Hypothalamus (tissue), 51 donors: ENCODE measurements at regions not wholly inside any gene's neighbourhood (a gene's known extent, or its start where the extent isn't known, plus 50 kb on each side); places are given as distances from the start of the nearest gene placed in this dataset.
"Not testable (repeated sequence)": the region's sequence is repeated elsewhere in the genome, so short reads cannot be mapped to it uniquely, and the experiment has no call there.

ENCODE experiments used
- DNase-seq, 51 donors: peaks; one replicate each; lab custom pipeline; 2025; lab: John Stamatoyannopoulos, UW

DNA sequence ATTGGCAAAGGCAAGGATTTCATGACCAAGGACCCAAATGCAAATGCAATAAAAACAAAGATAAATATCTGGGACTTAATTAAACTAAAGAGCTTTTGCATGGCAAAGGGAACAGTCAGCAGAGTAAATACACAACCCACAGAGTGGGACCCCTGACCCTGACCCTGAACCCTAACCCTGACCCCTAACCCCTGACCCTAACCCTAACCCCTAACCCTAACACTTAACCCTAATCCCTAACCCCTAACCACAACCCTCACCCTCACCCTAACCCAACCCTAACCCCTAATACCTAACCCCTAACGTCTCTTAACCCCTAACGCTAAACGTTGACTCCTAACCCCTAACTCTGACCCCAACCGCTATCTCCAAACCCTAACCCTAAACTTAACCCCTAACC is 673.1 kb upstream of the DEFB115 start:
- DNase-seq, result not testable (repeated sequence)

DNA sequence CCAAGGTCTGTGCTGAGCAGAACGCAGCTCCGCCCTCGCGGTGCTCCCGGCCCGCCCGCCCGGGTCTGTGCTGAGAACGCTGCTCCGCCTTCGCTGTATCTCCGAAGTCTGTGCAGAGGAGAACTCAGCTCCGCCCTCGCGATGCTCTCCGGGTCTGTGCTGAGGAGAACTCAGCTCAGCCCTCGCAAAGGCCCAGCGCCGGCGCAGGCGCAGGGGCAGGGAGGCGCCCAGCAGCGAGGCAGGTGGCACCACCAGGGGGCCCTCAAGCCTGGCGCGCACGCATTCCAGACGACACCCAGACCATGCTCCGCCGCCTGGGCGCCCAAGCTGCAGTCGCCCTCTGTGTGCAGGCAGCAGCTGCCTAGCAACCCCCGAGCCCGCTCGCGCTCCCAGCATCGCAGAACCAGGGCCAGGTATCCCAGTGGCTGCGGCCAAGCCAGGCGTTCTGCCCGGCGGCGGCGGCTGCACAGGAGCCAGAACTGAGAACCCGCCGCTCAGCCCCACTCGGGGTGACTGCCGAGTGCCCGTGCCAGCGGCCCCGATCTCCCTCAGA is 672.1 kb upstream of the DEFB115 start:
- DNase-seq, result peak in 44 of 51 donors; percentile 4 to 91 (median 56)

DNA sequence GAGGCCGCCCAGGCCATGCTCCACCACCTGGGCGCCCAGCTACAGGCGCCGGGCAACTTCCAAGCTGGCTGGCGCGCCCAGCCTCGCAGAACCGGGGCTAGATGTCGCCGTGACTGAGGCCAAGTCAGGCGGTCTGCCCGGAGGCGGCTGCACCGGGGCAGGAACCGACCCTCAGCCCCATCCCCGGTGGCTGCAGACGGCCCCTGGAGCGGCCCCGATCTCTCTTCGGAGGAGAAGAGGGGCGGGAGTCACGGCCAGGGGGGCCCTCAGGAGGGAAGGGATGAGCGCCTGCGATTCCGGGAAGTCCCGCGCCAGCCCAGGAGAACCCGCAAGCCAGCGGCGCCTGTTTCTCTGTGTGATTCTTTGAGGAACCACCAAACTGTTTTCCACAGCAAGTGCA is 671.3 kb upstream of the DEFB115 start:
- peak in 7 of 51 donors; percentile 13 to 30 (median 17) for DNase-seq

DNA sequence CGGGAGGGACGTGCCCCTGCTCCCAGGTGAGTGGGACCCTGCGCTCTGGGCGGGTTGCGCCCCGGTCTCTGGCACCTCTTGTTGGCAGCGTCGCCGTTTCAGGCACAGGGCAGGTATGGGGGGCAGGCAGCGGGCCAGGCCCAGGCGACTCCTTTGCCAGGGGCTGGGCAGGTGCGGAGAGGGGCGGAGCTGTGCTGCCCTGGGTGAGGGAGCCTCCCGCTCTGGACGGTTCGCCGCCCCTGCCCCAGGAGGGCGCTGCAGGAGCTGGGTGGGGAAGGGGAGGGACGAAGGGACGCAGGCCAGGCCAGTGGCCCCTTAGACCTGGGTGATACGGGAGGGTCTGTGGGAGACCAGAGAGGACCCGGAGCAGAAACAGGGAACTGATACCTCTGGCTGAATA is 663.9 kb upstream of the DEFB115 start:
- DNase-seq, result no peak

DNA sequence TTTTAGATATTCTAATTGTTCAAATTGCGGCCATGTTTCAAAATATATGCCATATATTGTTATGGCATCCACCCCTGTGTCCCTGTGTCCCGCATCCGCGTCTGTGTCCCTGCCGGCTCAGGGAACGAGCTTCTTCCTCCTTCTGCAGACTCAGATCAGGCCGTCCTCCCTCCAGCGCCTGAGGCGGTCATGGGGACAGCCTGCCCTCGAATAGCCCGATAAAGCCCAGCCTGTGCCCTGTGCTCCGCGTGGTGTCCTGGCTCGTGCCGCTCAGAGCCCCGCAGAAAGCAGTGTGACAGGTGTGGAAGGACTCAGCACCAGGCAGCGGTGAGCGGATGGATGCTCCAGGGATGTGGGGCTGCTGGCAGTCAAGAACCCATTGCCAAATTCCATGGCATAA is 663.4 kb upstream of the DEFB115 start:
- DNase-seq, result no peak

DNA sequence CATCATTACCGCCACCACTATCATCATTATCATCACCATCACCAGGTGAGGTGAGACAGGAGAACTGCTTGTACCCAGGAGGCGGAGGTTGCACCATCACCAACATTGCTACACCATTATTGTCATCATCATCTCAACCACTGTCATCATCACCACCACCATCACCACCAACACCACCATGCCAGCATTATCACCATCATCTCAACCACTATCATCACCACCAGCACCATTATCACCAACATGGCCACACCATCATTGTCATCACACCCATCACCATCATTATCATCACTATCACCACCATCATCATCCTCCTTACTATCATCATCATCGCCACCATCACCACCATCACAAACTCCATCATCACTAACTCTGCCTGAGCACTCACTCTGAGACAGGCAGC is 661.8 kb upstream of the DEFB115 start:
- DNase-seq, result no peak

DNA sequence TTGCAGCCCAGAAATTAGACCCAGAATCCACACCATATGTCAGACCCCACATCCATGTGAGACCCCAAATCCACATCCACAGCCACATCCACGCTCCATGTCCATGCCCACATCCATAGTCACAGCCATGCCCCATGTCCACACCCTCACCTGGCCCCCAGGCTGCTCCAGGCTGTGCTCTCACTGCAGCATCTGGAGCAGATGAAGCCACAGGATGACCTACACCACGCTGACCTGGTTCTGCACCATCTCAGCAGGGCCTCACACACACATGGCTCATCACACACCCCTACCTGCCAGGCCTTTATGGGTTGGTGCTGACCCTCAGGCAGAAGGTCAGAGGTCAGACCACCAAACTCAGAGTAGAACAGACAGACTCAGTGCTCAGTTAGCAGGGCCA is 660.0 kb upstream of the DEFB115 start:
- DNase-seq, result not testable (repeated sequence)

DNA sequence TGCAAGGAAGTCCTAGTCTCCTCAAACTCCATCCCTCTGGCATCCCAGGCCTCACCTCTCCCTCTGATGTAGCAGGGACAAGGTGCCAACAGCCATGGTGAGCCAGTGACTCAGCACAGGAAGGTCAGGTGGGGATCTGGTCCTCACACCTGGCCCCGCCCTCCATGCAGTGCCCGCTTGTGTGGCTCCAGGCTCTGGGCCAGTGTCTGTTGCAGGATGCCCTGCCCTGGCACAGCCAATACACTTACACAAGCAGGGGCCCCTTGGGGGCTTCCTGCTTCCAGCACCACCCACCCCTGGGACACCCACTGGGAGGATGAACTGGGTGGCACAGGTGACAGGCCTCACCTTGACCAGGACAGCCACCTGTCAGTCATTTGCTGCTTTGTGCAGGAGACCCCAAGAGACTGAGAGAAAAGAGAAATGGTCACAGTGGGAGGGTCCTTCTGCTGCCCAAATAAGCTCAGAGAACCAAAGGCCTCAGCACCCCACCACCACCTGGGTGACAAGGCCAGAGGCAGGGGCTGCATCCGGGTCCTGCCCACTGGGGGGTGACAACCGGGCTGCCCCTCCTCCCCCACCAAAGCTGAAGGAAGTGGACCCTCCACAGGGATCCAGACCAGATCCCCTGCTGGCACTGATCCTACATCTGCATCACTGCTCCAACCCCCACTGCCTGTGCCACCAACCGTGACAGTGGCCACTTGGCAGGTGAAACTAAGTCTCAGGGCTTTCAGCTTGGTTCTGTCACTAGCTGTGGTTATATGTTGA is 658.8 kb upstream of the DEFB115 start:
- no peak for DNase-seq

DNA sequence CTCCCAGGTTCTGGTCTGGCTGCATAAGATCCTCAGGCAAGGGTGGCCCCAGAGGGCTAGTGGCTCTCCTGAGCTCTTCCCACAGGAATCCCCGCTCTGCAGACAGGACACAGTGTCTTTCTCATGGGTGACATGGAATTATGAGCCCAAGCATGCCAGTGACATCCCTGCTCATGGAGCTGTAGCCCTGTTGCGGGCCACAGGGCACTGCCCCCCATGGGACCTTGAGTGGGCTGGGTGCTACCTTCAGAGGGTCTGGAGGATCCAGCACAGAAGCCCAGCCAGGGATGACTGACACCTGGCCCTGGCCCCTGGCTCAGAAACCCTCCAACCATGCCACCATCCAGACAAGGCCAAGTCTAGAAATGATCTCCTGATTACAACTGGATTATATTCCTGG is 657.5 kb upstream of the DEFB115 start:
- DNase-seq, result no peak

DNA sequence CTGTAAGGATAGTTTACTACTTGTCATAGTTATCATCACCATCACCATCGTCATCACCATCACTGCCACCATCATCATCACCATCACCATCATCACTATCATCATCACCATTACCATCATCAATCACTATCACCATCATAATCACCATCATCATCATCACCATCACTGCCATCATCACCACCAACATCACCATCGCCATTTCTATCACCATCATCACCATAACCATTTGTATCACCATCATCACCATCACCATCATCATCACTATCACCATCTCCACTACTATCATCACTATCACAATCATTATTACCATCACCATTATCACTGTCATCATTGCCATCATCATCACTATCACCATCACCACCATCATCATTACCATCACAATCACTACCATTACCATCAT is 655.5 kb upstream of the DEFB115 start:
- DNase-seq, result no peak

DNA sequence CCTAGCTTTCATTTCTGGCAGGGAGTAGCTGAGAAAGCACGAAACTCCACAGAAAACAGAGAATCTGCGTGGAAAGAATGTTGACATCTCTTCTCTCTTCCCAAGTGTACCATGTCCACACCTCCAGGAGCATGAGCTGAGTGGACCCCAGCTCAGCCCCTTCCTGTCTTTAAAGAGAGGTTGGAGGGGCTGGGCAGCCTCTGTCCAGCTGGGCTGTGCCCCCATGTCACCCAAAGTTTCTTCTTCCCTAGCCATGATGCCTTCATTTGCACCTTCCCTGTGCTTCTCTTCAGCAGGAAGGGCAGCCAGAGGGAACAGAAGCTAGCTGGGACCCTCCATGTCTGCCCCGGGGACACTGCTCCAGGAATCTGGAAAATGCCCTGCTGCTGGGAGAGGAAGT is 655.0 kb upstream of the DEFB115 start:
- DNase-seq, result no peak

DNA sequence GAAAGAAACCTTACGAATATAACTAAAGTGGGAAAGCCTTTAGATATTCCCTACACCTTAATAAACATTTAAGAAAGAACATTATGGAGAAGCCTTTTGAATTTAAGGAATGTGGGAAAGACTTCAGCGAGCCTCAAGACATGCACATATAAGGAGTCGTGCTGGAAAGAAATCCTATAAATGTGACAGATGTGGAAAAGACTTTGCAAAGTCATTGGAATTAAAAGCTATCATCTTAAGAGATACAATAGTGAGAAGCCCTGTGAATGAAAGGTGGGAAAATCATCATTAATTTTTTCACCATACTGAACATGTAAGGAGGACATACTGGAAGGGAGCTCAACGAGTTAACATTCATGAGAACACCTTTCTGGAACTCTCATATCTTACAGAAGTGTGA is 650.5 kb upstream of the DEFB115 start:
- no peak for DNase-seq

DNA sequence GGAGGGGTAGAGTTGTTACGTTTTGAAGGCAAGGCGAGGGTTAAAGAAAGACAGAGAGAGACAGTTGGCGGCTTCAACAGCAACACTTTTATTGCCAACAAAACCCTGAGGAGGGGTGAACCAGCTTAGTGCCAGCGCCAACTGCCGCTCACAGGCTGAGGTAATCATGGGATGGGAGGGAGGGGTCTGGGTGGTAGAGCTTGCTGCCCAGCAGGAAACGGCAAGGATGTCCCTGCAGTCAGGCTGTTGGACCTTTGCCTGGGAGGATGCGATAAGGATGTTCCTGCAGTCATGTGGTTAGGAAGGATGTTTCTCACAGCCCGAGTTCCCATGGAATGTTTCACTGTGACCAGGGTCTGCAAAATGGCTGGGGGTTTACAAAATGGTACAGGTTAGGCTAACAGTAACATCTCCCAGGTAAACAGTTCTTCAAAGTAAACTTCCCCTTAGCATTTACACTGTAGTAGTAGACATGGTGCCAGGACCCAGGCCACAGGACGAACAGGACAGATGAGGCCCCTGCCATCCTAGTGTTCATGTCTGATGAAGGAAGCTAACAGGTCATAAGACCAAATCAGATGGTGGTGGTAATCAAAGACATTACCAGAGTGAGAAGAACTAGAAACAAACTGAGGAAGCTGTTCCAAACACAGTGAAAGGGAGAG is 647.3 kb upstream of the DEFB115 start:
- peak in 2 of 51 donors; percentile 16 to 17 for DNase-seq

DNA sequence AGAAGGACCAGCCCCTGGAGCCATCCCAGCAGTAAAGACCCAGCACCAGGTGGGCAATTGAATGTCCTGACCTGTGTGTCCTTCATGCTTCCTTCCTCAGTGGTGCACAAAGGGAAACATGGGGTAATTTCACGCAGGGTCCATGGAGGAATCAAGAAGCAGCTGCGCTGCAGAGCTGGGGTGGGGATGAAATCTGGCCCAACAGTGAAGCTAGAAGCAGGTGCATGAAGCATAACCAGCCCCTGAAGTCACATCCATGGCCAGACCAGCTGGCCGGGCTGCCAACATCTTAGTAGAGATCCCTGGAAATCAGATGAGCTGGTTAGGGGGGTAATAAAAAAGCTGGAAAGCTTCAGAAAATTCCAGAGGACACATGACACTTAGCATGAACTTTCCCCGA is 646.7 kb upstream of the DEFB115 start:
- DNase-seq, result no peak

DNA sequence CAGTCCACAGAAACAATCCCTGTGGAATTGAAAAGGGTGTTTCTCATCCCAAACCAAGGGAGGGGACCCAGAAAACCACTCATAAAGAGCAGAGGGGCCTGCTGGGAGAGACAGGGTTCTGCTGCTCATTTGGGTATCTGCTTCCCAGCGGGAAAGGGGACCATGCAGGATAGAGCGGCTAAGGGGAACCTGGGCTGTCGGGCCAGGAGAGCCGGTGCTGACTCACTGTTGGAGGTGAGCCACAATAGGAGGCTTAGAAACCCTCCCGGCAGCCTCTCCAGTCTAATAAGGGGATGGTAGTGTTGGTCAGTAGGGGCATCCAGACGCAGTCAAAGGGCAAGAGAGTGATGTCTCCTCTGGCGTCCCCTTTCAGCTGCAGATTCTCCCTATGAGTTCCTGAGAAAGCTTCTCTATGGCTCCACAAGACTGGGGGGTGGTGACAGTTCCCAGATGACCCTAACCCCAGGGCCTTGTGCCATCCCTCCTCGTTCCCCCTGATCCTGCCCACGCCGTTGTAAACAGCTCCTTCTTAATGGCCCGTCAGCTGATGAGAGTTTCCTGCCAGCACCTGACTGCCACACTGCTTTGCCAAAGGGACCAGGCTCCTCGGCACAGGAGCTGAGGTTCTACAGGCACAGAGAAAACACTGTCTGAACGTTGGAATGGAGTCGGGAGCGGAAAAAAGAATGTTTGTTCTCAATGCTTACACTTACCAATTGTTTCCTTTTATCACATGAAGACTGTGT is 646.1 kb upstream of the DEFB115 start:
- peak in 22 of 51 donors; percentile 1 to 74 (median 20) for DNase-seq

DNA sequence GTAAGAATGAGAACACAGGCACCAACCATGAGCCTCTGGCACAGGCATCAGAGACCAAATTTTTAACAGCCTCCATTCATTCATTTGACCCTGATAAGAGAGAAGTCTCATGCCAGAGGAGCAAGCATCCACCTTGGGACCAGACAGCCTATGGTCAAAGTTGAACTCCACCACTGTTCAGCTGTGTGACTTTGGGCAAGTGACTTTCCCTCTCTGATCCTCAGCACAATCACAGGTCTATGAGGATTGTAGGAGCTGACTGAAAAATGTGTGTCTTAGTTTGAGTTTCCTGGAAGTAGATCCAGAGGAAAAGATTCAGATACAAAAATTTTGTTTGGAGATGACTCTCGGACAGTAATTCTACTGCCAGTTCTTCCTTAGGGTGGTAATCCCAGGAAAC is 645.1 kb upstream of the DEFB115 start:
- no peak for DNase-seq

DNA sequence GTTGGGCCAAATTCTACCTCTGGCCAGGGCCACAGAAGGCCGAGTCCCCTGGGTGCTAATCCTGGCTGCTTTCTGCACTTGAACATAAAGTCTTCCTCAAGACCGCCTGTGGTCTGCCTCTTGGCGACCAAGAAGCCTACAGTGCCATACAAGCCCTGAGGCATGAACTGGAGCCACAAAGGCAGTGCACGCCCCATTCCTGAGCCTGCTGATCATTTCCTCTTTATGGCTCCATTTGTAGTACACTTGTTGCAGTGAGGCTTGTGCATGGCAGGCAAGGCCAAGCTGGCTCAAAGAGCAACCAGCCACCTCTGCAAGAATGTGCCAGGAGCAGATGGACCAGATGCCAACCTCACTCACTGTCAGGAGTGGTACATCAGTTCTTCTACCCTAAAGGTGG is 636.1 kb upstream of the DEFB115 start:
- not testable (repeated sequence) for DNase-seq

DNA sequence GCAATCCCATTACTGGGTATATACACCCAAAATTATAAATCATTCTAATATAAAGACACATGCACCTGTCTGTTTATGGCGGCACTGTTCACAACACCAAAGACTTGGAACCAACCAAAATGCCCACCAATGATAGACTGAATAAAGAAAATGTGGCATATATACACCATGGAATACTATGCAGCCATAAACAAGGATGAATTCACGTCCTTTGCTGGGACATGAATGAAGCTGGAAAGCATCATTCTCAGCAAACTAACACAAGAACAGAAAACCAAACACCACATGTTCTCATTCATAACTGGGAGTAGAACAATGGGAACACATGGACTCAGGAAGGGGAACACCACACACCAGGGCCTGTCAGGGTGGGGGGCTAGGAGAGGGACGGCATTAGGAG is 633.2 kb upstream of the DEFB115 start:
- not testable (repeated sequence) for DNase-seq

DNA sequence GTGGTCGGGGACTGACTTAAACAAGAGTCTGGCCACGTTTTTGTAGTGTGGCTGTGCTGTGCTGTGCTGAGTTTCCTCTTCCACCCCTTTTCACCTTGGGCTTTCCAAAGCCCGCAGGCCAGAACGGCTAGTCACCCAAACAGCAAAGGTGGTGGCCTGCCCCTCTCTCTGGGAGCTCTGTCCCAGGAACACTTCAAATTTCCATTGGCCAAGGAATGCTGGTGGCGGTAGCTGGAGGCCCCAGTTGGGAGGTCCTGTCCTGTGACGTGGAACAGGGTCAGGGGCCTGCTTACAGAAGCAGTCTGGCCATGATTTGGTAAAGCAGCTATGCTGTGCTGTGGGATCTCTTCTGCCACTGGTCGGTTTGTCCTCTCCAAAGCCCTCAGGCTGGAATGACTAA is 628.1 kb upstream of the DEFB115 start:
- DNase-seq, result not testable (repeated sequence)

DNA sequence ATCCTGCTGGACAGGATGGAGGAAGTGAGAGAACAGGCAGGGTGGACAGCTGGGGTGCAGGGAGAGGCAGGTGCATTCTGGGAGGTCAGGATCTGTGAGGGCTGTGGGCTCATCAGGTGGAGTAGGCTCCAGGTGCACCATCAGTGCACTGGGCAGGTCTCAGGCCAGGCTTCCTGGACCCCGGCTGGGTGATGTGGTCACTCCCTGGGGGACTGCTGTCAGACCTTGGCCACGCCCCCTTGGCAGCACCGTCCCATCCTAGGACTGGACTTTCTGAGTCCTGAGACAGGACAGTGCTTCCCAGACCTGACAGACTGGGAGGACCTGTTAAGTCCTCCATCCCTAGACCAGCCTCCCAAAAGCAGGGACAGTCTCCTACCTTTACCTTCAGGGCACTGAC is 626.7 kb upstream of the DEFB115 start:
- DNase-seq, result no peak

DNA sequence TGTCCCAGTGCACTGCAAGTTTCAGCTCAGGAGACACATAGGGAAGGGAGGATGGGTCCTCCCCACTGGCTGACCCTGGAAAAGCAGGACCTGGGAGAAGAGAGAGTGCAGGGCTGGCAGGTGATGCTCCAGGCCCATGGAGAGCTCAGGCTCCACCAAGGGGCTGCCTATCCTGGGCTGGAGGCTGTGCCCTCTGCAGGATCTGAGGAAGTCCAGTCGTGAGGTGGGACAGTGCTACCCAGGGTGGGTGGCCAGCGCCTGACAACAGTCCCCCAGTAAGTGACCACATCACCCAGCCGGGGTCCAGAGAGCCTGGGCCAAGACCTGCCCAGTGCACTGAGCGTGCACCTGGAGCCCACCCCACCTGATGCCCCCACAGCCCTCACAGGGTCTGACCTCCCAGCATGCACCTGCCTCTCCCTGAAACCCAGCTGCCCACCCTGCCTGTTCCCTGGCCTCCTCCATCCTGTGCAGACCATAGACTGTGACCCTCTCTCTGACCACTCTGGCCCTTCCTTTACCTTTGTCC is 626.1 kb upstream of the DEFB115 start:
- not testable (repeated sequence) for DNase-seq
